Pancreas (tissue), 10 donors: ENCODE measurements at regions not wholly inside any gene's neighbourhood (a gene's known extent, or its start where the extent isn't known, plus 50 kb on each side); places are given as distances from the start of the nearest gene placed in this dataset.

Experiments
- ATAC-seq, 4 donors: fragments of 200-7000 bp; cut with Tn5 transposase; one replicate each; pipeline versions ENCODE4 v1.8.0 to v1.9.1; 2020; ENCODE audit warnings: mild to moderate bottlenecking in 4 of 4, moderate library complexity in 4 of 4
- DNase-seq, 6 donors: peaks; one replicate each; pipeline ENCODE4 v3.0.0-alpha.2; 2020
- FAIRE-seq: peaks from 2 replicates; lab custom pipeline; 2012; peaks lifted over from hg19 to GRCh38; lab: Jason Lieb, UNC
- H3K27ac ChIP-seq, 4 donors: fragments of 200-600 bp; sonication (generic); 1 replicate in 3 of 4; 2 replicates in 1 of 4; pipeline versions ENCODE4 v1.5.0 to v1.8.0; 2020
- H3K27me3 ChIP-seq, 4 donors: fragments of 200-600 bp; one replicate each; pipeline ENCODE4 v1.8.0; 2021
- H3K36me3 ChIP-seq, 3 donors: fragments of 200-600 bp; sonication (generic) in 1 of 3; one replicate each; pipeline versions ENCODE4 v1.5.0 to v1.8.0; 2020 to 2021
- H3K4me1 ChIP-seq, 3 donors: fragments of 200-600 bp; one replicate each; pipeline ENCODE4 v1.8.0; 2021
- H3K4me3 ChIP-seq, 4 donors: fragments of 200-600 bp; sonication (generic) in 2 of 4; one replicate each; pipeline versions ENCODE4 v1.5.0 to v1.8.0; 2020 to 2021
- H3K9me3 ChIP-seq, 4 donors: fragments of 200-600 bp; one replicate each; pipeline ENCODE4 v1.8.0; 2021
- WGBS, 2 donors: extraction: QIAGEN DNeasy Blood & Tissue Kit; methylation state at CpG; one replicate each; pipeline ENCODE4 v1.1.7; 2013; 5-methylcytosine and 5-hydroxymethylcytosine counted together
- intact Hi-C, 3 donors: fragments of 100-400 bp; cut with DNase I; formaldehyde crosslinking; loops; one replicate each; pipeline versions ENCODE4 v1.11.1 to v1.14.2; 2022
- TF ChIP-seq, protein P1 (sequence below), 4 donors: fragments of 200-600 bp; sonication (generic) in 3 of 4; IDR thresholded peaks; one replicate each; pipeline versions ENCODE4 v1.5.0 to v1.8.0; 2021; ENCODE audit warnings: antibody characterized with exemption in 4 of 4
- donor health status: healthy with polysubstance abuse.
- donor health status: DM: no; HTN: no; CAD: no; lungs with moderate emphysema.
- donor health status: DM: no; HTN: no; CAD: no.
- donor health status: control.
- donor health status: control.
- donor health status: Bipolar disorder and iron deficiency.
- donor health status: DM: yes; HTN: yes; CAD: no.
- donor health status: DM: no; HTN: no; CAD: no.
- donor health status: DM: no; HTN: no; CAD: no.
- donor health status: DM: yes; HTN: yes; CAD: no.

DNA sequence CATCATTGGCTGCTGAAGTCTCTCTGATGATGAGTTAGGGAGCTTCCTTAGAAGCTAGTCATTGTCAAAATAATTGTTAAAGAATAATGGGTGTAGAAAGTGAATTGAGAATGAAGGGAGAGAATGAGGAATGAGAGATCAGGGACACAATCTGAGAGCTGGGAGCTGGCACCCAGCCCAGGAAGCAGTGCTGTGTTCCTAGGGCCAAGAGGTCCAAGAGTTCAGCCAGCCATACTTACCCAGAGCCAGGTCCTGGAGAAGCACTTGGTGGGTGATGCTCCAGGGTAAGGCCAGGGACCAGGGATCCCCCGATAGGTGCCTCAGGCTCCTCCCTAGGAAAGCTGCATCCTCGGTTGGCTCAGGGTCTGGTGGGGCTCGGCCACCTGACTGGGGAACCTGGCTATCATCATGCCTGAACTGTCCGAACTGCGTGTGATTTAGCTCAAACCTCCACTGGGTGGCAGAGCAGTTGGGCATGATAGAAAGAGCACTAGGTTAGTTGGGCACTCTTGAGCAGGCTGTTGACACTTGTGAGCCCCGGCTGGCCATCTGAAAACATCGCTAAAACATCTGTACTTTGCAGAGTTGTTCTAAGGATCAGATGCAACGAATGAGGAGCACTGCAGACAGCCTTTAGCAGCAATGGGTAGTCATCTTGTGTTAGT, 123.9 kb upstream of the NCAM1 start:
- Histone ChIP-seq H3K36me3 (no peaks in the 10 kb centered on the region), H3K9me3 (no peaks in the 10 kb centered on the region), H3K4me1 (peaks cover 0 to 4% (median 0%) of the 10 kb centered on the region in 3 donors), H3K4me3 (no peak overlapping the region), H3K27ac (no peak overlapping the region), H3K27me3 (no peaks in the 10 kb centered on the region)
- intact Hi-C loops, result no loop called here
- WGBS, 2 donors, result 52 to 55% methylated on average over 8 of the region's 8 CpGs
- ATAC-seq (peak in 2 of 4 donors; percentile 61 to 62), DNase-seq (peak in 2 of 6 donors; percentile 33 to 64), FAIRE-seq (no peak)
- TF ChIP-seq, protein P1, sequence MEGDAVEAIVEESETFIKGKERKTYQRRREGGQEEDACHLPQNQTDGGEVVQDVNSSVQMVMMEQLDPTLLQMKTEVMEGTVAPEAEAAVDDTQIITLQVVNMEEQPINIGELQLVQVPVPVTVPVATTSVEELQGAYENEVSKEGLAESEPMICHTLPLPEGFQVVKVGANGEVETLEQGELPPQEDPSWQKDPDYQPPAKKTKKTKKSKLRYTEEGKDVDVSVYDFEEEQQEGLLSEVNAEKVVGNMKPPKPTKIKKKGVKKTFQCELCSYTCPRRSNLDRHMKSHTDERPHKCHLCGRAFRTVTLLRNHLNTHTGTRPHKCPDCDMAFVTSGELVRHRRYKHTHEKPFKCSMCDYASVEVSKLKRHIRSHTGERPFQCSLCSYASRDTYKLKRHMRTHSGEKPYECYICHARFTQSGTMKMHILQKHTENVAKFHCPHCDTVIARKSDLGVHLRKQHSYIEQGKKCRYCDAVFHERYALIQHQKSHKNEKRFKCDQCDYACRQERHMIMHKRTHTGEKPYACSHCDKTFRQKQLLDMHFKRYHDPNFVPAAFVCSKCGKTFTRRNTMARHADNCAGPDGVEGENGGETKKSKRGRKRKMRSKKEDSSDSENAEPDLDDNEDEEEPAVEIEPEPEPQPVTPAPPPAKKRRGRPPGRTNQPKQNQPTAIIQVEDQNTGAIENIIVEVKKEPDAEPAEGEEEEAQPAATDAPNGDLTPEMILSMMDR (IDR thresholded peaks at IDR 0.05), result no peak

GRCh38 chr11:112839051-112839450, 122.2 kb upstream of the NCAM1 start:
- TF ChIP-seq, protein P1 (IDR thresholded peaks at IDR 0.05), result no peak
- H3K4me1 ChIP-seq, result peaks cover 0 to 3% (median 0%) of the 10 kb centered on the region in 3 donors
- ATAC-seq, result no peak
- intact Hi-C loops, result no loop called here
- WGBS, 2 donors, result 58 to 70% methylated on average over 3 of the region's 3 CpGs
- no peaks in the 10 kb centered on the region for H3K36me3 ChIP-seq
- H3K9me3 ChIP-seq, result no peaks in the 10 kb centered on the region
- H3K27ac ChIP-seq, result no peak overlapping the region
- no peak for DNase-seq
- H3K27me3 ChIP-seq, result no peaks in the 10 kb centered on the region
- no peak overlapping the region for H3K4me3 ChIP-seq
- no peak for FAIRE-seq

DNA sequence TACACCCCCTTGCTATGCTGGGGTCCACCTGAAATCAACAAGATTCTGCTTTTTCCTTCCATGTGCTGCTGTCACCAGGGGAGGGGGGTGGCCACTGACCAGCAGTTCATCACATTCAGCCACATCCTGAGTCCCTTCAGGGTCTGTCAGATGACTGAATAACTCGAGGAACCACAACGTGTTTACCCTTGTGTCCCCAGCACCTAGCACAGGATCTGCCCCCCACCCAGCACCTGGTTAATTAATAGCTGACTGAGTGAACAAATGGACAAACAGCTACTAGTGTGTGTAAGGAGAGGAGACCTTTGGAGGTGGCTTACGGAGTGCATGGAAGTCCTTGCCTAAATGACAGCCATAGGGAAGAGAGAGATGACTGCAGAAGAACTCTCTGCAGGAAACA, 119.5 kb upstream of the NCAM1 start:
- H3K9me3 ChIP-seq, result no peaks in the 10 kb centered on the region
- no peaks in the 10 kb centered on the region for H3K36me3 ChIP-seq
- H3K4me1 ChIP-seq, result no peaks in the 10 kb centered on the region
- no peak for ATAC-seq
- H3K27me3 ChIP-seq, result no peaks in the 10 kb centered on the region
- no peak overlapping the region for H3K27ac ChIP-seq
- no peak overlapping the region for H3K4me3 ChIP-seq
- DNase-seq, result no peak
- intact Hi-C loops, result no loop called here
- no peak for FAIRE-seq
- TF ChIP-seq, protein P1 (IDR thresholded peaks at IDR 0.05), result no peak
- WGBS, 2 donors, result 18 to 23% methylated on average over 3 of the region's 3 CpGs

DNA sequence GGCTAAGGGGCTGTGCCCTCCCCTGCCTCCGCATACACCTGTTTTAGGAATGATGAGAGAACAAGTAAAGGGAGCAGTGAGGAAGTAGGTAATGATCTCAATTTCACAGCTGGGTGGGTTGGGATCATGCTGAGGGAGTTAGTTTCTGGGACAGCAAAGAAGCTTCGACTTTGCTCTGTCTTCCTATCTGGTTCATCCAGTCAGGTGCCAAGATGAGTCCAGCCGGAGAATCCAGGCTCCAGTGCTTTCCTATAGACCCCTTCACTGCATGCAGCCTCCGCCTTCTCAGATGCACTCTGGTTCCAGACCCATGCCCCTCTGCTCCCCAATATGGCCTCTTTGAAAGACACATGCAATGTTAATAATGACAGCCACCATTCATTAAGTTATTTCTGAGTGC, 119.1 kb upstream of the NCAM1 start:
- Histone ChIP-seq H3K4me3 (no peak overlapping the region), H3K27ac (no peak overlapping the region), H3K4me1 (no peaks in the 10 kb centered on the region), H3K36me3 (no peaks in the 10 kb centered on the region), H3K27me3 (no peaks in the 10 kb centered on the region), H3K9me3 (no peaks in the 10 kb centered on the region)
- FAIRE-seq (no peak), ATAC-seq (no peak), DNase-seq (no peak)
- TF ChIP-seq, protein P1 (IDR thresholded peaks at IDR 0.05), result no peak
- intact Hi-C loops, result no loop called here
- WGBS, 2 donors, result 50 to 68% methylated on average over 4 of the region's 4 CpGs

GRCh38 chr11:112844517-112844916, 116.7 kb upstream of the NCAM1 start:
- H3K4me1 ChIP-seq, result no peaks in the 10 kb centered on the region
- H3K27me3 ChIP-seq, result no peaks in the 10 kb centered on the region
- FAIRE-seq (no peak), ATAC-seq (no peak), DNase-seq (no peak)
- no peak overlapping the region for H3K4me3 ChIP-seq
- H3K36me3 ChIP-seq, result no peaks in the 10 kb centered on the region
- intact Hi-C loops, result no loop called here
- H3K27ac ChIP-seq, result no peak overlapping the region
- TF ChIP-seq, protein P1 (IDR thresholded peaks at IDR 0.05), result no peak
- no peaks in the 10 kb centered on the region for H3K9me3 ChIP-seq
